GM12873 (cell line): ENCODE measurements at regions not wholly inside any gene's neighbourhood (a gene's known extent, or its start where the extent isn't known, plus 50 kb on each side); places are given as distances from the start of the nearest gene placed in this dataset.

ENCODE experiments used
- CTCF ChIP-seq: IDR thresholded peaks from 2 replicates; pipeline ENCODE4 v1.5.1; 2012; ENCODE audit warnings: low read depth, mild to moderate bottlenecking, moderate library complexity, low read length, control low read depth; ENCODE audit not compliant: insufficient read depth; ENCODE audit errors: missing control alignments

- no peak for TF ChIP-seq CTCF
These were observed 157.5 kb upstream of the FRG2C start for GRCh38 chr3:75506603-75507002.

DNA sequence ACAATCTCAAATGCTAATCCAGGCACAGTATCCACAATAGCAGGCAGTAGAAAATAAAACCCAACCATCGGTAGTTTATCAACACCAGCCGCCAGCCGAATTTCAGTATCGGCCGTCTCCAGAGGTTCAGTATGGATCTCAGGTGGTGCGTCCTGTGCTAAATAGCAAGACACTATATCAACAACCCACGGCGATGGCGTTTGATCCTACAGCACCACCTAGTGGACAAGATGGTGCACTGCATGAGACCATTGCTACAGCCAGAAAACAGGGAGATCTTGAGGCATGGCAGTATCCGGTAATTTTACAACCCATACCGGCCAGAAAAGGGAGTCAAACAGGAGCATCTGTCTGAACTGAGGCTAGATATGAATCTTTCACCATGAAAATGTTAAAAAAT, 112.0 kb upstream of the FRG2C start:
- peak; percentile 10 for TF ChIP-seq CTCF

DNA sequence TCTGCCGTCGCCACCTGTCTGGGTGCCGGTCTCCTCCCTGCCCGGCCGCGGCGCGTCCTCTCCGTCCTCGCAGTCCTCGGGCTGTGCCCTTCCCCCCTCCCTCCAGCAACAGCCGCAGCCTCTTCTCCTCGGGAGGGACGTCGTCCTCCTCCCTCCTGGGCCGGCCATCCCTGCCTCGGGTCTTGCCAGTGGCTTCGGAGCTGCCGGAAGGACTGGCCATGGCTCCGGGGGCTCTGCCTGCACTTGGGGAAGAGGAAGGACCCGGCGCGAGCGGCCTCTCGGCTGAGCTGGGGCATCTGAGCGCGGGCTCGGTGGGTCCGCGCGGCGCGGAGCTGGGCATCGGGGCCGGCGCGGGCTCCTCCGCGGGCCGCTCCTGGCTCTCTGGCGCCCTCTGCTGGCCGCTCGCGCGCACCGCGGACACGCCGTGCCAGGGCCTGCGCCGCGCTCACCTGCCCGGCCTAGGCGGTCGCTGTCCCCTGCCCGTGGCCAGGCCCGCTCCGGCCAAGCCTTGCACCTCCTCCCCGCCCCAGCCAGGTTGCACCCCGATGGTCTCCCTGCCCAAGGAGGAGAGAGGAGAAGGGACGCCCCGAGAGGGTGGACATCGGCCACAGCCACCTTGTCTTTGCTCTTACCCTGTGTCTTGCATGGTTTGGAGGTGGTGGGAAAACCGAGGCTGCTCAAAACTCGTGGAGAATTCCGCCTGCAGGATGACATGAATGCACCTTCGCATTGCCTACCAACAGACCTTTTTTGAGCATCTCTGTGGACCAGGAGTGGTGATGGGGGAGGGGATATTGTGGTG, 83.9 kb upstream of the FRG2C start:
- TF ChIP-seq CTCF: peak; percentile 32

- no peak for TF ChIP-seq CTCF
These were observed 53.4 kb upstream of the FRG2C start for GRCh38 chr3:75610773-75611172.
